ENCODE measurements at regions not wholly inside any gene's neighbourhood (a gene's known extent, or its start where the extent isn't known, plus 50 kb on each side); places are given as distances from the start of the nearest gene placed in this dataset.

- Histone ChIP-seq H3K9me3 (ENCODE audit: control insufficient read depth, insufficient read depth, low read depth, low read length) (no peaks in the 10 kb centered on the region), H3K36me3 (ENCODE audit: control insufficient read depth in 2 of 2, insufficient read depth in 1 of 2, low read length in 2 of 2) (no peaks in the 10 kb centered on the region)
- POLR2A ChIA-PET = no interaction called here
These were observed 111.3 kb upstream of the SORCS1 start for GRCh38 chr10:107275806-107276205.

GRCh38 chr10:107269626-107270025 lies 105.1 kb upstream of the SORCS1 start:
- ChIA-PET POLR2A (no interaction called here), CTCF (no interaction called here)
- no peak for TF ChIP-seq ZSCAN30 (tag by site-specific recombination; IDR thresholded peaks at IDR 0.05)
- no peak for TF ChIP-seq ZNF292 (tag by site-specific recombination; IDR thresholded peaks at IDR 0.05; ENCODE audit: borderline replicate concordance, low read depth)
- TF ChIP-seq ZNF48 (tag by site-specific recombination; IDR thresholded peaks at IDR 0.05) = no peak
- no peak for TF ChIP-seq ZNF155 (tag by site-specific recombination; IDR thresholded peaks at IDR 0.05)
- TF ChIP-seq ZNF777 (tag by site-specific recombination; IDR thresholded peaks at IDR 0.05; ENCODE audit: borderline replicate concordance) = no peak
- TF ChIP-seq PRDM10 (tag by site-specific recombination; IDR thresholded peaks at IDR 0.05) = no peak
- no peak for TF ChIP-seq ZNF747 (tag by site-specific recombination; IDR thresholded peaks at IDR 0.05)
- TF ChIP-seq KLF17 (tag by site-specific recombination; IDR thresholded peaks at IDR 0.05) = no peak
- no peak for TF ChIP-seq ZNF274 (IDR thresholded peaks at IDR 0.05; ENCODE audit: low read length)
- no peak for TF ChIP-seq ZNF274 (tag by site-specific recombination; IDR thresholded peaks at IDR 0.05; ENCODE audit: borderline replicate concordance)
- TF ChIP-seq ZNF596 (tag by site-specific recombination; IDR thresholded peaks at IDR 0.05) = no peak
- TF ChIP-seq ZNF843 (tag by site-specific recombination; IDR thresholded peaks at IDR 0.05) = no peak

More at GRCh38 chr10:107275806-107276205, 111.3 kb upstream of the SORCS1 start:
- TF ChIP-seq ZNF776 (tag by site-specific recombination; IDR thresholded peaks at IDR 0.05; ENCODE audit: borderline replicate concordance) = no peak
- no peak for TF ChIP-seq MEIS1 (CRISPR knock-in tag; IDR thresholded peaks at IDR 0.05; ENCODE audit: borderline replicate concordance)
- TF ChIP-seq ZNF514 (tag by site-specific recombination; IDR thresholded peaks at IDR 0.05) = no peak
- no peak for TF ChIP-seq YY2 (tag by site-specific recombination; IDR thresholded peaks at IDR 0.05)
- no peak for TF ChIP-seq BCL11B (tag by site-specific recombination; IDR thresholded peaks at IDR 0.05; ENCODE audit: low read depth)
- no peak for TF ChIP-seq ZNF18 (tag by site-specific recombination; IDR thresholded peaks at IDR 0.05)
- no peak for TF ChIP-seq ATF2 (tag by site-specific recombination; IDR thresholded peaks at IDR 0.05; ENCODE audit: low read depth)
- no peak for TF ChIP-seq KLF16 (tag by site-specific recombination; IDR thresholded peaks at IDR 0.05)
- no peak for TF ChIP-seq ZNF792 (tag by site-specific recombination; IDR thresholded peaks at IDR 0.05)
- no peak overlapping the region for H3K27ac ChIP-seq (ENCODE audit: extremely low read depth, low read depth, low read length)
- no peaks in the 10 kb centered on the region for H3K4me1 ChIP-seq (ENCODE audit: control insufficient read depth, insufficient read depth, low read length)
- CTCF ChIA-PET = no interaction called here
- H3K4me3 ChIP-seq (ENCODE audit: low read depth, low read length) = no peak overlapping the region

More at GRCh38 chr10:107269626-107270025, 105.1 kb upstream of the SORCS1 start:
- Histone ChIP-seq H3K4me3 (ENCODE audit: low read depth, low read length) (no peak overlapping the region), H3K4me1 (ENCODE audit: control insufficient read depth, insufficient read depth, low read length) (no peaks in the 10 kb centered on the region), H3K9me3 (ENCODE audit: control insufficient read depth, insufficient read depth, low read depth, low read length) (no peaks in the 10 kb centered on the region), H3K27ac (ENCODE audit: extremely low read depth, low read depth, low read length) (no peak overlapping the region), H3K36me3 (ENCODE audit: control insufficient read depth in 2 of 2, insufficient read depth in 1 of 2, low read length in 2 of 2) (no peaks in the 10 kb centered on the region)
